GM10248 (cell line): ENCODE measurements at regions not wholly inside any gene's neighbourhood (a gene's known extent, or its start where the extent isn't known, plus 50 kb on each side); places are given as distances from the start of the nearest gene placed in this dataset.

Experiments
- CTCF ChIA-PET: fragments of 300-600 bp; sonication (Branson Sonifier 250); formaldehyde crosslinking; extraction: SDS; loops from one replicate; lab custom pipeline; 2021; ENCODE audit warnings: antibody characterized with exemption; lab: Yijun Ruan, JAX
- POLR2A ChIA-PET: fragments of 350-650 bp; sonication (Branson Sonifier 250); formaldehyde crosslinking; extraction: SDS; loops from one replicate; lab custom pipeline; 2020; ENCODE audit warnings: antibody characterized with exemption; lab: Yijun Ruan, JAX
- DNase-seq: peaks from one replicate; pipeline ENCODE4 v3.0.0; 2012; ENCODE audit errors: extremely low spot score
- CTCF ChIP-seq: IDR thresholded peaks from 2 replicates; pipeline ENCODE4 v1.5.1; 2012; ENCODE audit warnings: mild to moderate bottlenecking, low read depth; ENCODE audit errors: extremely low read depth, missing control alignments, control extremely low read depth

GRCh38 chr1:227403535-227403934, 85.2 kb upstream of the CDC42BPA start:
- no peak for TF ChIP-seq CTCF
- CTCF ChIA-PET: interaction anchor here (1.5 kb wide), 1 partner anchor 14 kb away, joined by 3 read pairs; no protein-coding TSS in a partner anchor
- POLR2A ChIA-PET: no interaction called here
- DNase-seq: no peak

- DNase-seq: no peak
- ChIA-PET CTCF (no interaction called here), POLR2A (no interaction called here)
- TF ChIP-seq CTCF: no peak
These were observed 83.5 kb upstream of the CDC42BPA start for GRCh38 chr1:227401562-227402342.

GRCh38 chr1:227399152-227399730, 80.9 kb upstream of the CDC42BPA start:
- no peak for DNase-seq
- CTCF ChIA-PET: no interaction called here
- POLR2A ChIA-PET: no interaction called here
- no peak for TF ChIP-seq CTCF

- POLR2A ChIA-PET: no interaction called here
- no peak for DNase-seq
- CTCF ChIA-PET: no interaction called here
These were observed 79.2 kb upstream of the CDC42BPA start for GRCh38 chr1:227397354-227397978.

GRCh38 chr1:227396539-227397353, 78.5 kb upstream of the CDC42BPA start:
- POLR2A ChIA-PET: no interaction called here
- CTCF ChIA-PET: no interaction called here
- DNase-seq: no peak
- no peak for TF ChIP-seq CTCF

More at GRCh38 chr1:227397354-227397978, 79.2 kb upstream of the CDC42BPA start:
- TF ChIP-seq CTCF: no peak

GRCh38 chr1:227395426-227396028, 77.2 kb upstream of the CDC42BPA start:
- POLR2A ChIA-PET: no interaction called here
- no peak for DNase-seq
- TF ChIP-seq CTCF: no peak
- CTCF ChIA-PET: interaction anchor here (1.1 kb wide), 1 partner anchor 10 kb away, joined by 3 read pairs; no protein-coding TSS in a partner anchor
